AG08395 (cell line): ENCODE measurements at regions not wholly inside any gene's neighbourhood (a gene's known extent, or its start where the extent isn't known, plus 50 kb on each side); places are given as distances from the start of the nearest gene placed in this dataset.
A peak's percentile ranks its signal among the peaks of the same experiment; 100 is the strongest.

ENCODE experiments used
- DNase-seq: peaks from one replicate; pipeline ENCODE4 v3.0.0; 2012; ENCODE audit warnings: mixed read lengths, low spot score

DNA sequence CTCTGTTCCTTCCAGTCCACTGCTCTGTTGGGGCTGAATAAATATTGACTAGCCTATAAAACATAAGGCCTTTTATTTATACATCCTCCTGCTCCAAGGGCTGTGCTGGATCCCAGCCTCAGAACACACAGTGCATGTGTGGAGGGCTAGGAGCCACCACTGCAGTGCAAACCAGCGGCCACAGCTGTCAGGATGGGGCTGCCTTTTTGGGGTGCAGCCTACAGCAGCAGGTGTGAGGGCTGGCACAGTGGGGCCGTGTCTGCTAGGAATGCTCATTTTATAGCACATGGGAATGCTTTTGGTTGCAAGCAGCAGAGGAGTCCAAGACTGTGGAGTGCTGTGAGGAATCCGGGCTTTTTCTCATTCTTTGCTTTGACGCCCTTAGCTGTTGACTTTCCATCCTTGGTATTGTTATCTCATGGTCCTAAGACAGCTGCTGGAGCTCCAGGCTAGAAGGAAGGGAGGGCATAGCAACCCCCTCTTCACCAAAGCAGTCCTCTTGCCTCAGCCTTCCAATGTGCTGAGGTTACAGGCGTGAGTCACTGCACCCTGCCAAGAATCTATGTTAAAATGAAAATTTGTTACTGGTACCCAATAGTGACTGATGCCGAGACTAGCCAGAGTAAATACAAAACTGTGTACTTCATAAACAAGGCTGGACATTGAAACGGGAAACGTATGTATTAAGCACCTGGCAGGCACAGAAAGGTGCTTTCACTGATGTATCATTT lies 334.3 kb upstream of the GATB start:
- DNase-seq, result peak; percentile 58

DNA sequence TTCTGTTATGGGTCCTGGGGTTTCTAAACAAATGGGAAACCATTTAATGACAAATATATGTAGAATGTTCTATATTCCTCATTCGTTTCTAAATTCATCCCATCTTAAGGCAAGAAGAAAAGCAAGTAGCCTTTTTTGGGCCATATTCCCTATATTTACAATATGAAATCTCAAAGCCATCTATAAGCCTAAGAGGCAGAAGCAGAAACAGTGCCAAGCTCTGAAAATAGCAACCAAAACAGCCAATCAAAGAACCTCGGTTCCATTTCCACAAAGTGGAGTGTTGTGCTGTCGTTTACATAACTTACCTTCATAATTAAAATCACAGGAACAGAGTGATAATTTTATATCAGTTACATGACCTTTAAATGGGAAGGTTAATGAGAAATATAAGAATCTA lies 330.6 kb upstream of the GATB start:
- DNase-seq, result no peak

DNA sequence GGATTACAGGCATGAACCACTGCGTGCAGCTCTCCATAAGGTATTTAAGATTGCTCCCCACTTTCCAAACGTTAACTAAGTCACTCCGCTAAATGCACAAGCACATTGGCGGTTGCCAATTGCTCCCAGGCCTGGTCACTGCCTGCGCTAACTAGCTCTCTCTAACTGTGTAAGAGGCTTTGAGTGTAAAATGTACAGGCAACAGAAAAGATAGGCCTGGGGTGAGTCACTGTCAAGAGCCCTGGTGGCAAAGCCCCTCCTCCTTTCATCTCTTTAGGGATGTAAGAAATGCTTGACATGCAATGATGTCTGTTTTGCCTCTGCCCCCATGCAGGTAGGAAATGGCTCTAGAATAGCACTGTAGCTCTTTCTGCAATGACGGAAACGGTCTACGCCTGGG lies 329.7 kb upstream of the GATB start:
- DNase-seq, result peak; percentile 68

DNA sequence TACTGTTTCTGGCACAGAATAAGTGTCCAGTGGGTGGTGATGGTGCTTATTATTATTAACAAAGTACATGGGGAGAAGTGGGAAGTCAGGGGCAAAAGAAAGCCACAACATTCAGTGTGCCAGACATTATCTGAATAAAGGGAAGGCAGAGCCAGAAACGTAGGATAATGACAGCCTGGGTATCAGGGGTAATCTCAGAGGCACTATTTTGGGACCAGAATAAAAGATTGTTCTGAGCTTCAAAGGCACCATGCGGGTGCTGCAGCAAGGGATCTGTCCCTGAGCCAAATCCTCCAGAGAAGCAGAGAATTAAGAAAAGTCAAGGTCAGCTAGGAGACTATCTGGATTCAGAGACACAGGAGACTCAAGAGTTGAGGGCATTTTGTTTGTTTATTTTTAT lies 328.8 kb upstream of the GATB start:
- DNase-seq, result no peak

DNA sequence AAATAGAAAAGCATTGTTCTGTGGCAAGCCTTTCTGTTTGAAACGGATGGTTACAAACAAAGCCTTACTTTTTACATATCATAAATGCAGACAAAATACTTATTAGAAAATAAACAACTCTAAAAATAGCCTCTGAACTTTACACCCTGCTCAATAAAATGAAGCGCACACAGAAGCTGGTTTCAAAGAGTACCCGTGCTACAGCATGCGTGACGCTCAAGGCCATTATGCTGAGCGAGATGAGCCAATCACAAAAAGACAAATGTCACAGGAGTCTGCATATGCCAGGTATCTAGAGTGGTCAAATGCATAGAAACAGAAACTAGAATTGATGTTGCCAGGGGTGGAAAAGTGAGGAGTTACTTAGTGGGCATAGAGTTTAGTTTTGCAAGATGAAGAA lies 326.5 kb upstream of the GATB start:
- no peak for DNase-seq

DNA sequence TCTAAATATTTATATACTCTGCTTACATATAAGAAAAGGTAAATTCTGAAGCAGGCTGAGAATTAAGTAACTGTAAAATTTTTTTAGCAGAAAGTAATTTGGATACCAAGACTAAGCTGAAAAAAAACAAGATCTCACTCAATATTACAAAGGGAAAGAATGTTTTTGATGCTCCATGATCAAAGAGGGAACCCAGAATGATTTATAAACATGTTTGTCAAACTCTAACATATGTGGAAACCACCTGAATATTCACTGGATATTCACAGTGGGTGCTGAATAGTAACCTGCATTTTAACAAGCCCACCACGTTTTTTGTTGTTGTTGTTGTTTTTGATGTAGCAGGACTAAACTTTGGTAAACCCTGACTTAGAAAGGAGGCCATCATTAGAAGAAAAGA lies 324.9 kb upstream of the GATB start:
- DNase-seq, result no peak

DNA sequence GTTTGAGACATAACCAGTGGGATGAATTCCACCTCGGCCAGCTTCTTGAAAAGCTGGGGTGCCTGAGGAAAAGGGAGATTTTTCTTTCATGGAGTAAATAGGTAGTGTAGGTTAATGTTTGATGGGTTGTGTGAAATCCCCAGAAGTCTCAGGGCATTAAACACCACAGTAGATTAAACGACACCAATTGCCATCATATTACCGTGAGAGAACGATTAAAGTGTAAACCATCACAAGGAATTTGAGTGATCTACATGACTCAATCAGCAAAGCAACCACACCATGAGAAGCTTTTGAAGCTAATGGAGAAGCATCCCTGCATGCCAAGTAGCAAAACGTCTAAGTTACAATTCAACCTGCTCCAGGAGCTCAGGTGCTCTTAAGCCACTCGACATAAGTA lies 322.5 kb upstream of the GATB start:
- no peak for DNase-seq

DNA sequence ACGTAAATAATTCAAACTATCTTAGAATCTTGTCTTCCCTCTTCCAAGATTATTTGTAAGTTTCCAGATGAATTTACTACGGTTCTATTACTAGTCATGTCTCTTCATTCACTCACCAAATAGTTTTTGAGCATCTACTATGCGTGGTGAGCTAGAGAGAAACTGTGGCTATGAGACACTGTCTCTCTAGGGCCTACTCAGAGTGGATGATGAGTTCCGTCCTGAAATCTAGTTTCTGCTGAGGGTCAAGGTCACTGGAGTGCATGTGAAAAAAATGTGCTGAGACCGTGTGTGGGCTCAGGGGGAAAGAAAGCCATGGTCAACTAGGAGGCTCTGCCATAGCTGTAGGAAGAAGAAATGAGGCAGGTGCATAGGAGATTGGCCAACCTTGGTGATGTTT lies 320.2 kb upstream of the GATB start:
- DNase-seq, result no peak

DNA sequence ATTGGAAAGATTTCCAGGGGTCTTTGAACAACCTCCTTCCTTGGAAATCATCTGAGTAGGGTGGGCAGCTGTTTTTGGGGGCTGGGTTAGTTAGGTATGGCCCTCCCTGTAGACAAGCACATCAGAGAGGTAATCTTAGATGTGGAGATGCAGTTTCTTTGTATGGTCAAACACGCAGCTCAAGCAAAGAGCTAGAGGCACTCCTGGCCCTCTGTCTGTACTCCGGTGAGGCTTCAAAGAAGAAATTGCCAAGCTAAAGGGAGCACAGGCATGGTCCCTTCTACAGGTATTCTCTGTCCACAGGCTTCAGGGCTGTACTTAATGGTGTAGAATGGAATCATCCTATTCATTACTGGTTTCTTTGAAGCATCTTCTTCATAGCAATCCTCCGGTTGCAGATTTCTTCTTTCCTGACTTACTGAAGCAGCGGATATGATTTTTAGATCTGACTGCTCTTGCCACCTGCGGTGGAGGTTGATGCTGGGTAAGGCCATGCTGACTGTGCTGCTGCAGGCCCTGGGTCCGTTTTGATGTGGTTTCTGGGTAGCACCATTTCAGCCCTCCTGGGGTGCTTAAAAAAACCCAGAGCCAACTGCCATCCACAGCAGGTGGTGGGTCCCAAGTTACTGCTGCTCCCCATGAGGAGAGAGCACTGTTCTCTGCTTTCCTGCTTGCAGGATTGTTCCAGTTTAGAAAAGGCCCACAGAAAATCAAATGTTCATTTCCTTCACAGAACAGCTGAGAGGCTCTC lies 318.9 kb upstream of the GATB start:
- DNase-seq, result no peak

DNA sequence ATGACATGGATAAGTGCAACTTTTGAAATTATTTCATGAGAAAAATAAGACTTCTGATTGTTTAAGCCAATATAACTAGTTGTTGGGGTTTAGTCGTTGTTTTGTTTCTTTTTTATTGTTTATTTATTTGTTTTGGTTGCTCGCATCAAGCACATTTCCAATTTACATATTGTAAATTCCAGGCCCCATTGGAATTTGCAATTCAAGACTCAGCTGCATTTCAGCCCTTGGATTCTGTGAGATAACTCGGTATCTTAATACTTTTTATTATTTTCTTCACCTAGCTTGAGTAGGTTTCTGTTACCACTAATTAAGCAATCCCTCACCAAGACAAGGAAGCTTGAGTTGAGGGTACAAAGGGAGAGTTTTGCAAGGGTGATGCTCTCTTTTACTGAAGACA lies 318.3 kb upstream of the GATB start:
- DNase-seq, result no peak

DNA sequence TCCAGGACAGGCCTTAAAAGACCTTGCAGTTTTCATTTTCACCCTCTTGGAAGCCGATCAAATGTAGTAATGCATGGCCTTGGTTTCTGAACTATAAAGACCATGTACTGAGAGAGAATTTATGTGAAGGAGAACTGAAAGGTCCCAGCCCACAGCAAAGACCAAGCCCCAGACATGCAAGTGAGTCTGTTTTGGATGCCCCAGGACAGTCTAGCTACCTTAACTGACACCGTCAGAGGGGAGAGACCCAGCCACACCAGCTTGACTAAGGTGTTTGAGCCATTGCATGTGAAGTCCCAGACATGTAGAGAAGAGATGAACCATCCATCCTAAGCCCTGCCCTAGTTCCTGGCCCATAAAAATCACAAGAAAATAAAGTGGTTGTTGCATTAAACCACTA lies 316.8 kb upstream of the GATB start:
- DNase-seq, result no peak

DNA sequence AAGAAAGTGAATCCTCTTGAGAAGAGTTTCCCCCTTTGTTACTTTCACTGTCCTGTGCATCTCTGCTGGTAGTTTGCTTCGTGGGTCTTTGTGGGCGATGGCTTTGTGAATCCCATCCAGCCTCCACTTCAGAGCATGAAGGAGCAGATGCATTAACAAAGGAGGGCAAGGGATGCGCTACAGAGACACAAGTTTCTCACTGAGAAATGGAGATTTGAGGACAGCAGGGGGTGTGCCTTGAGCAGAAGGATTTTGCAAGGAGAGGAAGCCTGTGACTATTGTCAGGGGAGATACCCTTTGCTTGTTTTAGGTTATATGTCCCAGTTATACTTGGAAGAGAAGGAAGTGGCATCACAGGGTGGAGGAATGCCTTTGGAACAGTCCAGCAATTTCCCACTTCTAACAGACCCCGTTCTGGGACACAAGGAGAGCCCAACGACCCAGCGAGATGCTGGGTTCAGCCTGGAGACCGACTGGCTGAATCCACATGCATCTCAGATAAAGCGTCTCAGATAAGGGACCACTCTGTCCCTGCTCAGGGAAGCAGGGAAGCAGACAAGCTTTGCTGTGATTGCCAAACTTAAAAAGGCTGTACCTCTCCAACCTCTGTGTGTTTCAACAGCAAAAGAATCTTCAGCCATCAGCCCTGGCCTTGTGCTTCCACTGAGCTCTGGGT lies 314.6 kb upstream of the GATB start:
- DNase-seq, result no peak

DNA sequence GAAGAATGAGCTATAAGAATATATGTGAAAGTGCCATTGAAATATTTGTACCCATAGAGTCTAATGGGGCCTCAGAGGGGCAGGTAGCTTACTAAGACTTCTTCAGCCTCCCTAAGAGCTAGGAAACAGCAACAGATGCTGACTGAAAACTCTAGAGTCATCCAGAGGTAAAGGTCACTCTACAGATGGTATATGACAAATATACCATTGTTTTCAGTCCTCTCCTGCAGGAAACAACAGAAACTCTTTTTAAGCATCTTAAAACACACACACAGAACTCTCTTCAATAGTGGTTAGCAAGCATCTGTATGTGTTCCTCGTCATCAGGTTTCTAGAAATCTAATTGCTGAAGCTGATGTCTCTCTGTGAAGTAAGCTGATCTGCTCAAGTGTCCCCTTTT lies 313.8 kb upstream of the GATB start:
- DNase-seq, result no peak

DNA sequence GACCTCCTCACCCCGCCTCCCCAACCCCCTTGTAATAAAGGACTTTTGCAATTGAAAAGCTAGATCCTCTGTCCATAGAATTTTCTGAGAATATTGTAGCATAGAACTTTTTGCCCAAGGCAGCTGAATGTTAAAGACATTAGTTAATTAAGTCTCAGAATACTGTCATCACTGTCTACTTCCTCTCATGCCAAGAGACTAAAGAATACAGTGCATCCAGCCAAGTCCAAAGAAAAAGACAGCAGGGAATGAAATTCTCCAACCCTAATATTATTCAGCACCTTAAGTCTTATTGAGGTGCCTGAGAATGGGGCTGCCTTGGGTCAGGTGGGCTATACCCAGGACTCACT lies 313.3 kb upstream of the GATB start:
- DNase-seq, result no peak

DNA sequence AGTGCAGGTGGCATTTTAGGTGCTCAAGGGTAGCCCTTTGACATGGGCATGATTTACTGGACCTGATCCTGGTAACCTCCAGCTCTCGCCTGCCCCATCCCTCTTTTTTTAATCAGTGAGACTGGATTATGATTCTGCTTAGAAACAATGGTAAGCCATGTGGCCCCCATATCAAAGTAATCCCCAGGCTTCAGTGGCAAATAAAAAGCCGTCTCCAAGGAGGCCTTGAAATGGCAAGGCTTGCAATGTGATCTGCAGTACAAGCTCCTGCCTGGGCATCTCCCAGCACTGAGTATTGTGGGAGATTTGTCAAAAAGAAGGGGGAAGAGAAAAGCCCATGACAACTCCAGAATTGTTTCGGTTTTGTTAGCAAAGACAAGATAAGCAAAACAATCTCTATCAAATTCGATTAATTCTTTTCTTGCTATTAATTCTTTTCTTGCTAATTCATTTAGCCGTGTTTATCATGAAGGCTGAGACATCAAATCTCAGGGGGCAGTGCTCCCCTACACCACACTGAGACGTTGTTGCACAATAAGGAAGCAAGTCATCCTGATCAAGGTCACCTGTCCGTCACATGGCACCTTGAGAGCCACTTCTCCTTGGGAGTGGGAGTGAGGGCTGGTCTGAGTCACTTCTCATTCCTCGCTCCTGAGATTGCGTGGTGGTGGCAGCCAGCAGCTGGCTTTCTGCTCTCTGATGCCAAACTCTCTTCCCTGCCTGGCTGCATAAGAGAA lies 312.7 kb upstream of the GATB start:
- no peak for DNase-seq

DNA sequence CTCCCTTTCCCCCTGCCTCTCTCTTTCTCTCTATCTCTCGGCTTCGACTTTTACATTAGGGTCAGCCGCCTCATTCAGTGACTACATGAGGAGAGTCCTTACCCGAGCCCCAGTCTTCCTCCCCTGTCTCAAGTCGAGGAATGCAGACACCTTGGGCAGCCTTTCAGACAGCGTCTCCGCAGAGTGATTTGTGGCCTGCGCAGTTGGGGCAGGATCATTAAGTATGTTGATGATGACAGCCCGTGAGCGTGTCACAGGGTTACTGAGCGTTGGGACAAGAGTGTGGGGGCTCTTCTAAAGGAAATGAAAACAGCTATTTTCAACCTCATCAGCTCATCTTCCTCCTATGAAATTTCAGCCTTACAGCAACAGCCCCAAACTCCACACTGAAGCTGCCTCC lies 312.1 kb upstream of the GATB start:
- DNase-seq, result no peak

DNA sequence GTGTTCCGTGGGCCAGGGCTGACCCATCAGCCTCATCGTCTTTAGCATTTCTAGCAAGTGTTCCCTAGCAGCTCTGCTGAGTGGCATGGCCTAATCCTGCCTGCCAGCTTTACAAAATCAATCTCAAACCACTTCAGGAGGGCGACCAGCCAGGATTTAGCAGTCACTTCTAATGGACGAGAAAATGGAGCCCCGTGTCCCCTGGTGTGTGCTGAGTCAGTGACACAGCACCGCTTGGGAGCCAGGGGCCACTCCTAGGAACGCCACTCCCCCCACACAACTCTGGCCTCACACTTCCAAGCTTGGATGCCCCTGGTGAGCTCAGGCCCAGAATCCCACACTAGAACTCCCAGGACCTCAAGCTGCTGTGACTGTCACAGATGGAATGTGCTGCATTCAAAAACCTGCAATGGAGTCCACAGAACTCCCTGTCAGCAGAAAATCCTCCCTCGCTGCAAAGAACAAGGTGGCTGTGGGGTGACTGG lies 311.2 kb upstream of the GATB start:
- DNase-seq, result peak; percentile 44

DNA sequence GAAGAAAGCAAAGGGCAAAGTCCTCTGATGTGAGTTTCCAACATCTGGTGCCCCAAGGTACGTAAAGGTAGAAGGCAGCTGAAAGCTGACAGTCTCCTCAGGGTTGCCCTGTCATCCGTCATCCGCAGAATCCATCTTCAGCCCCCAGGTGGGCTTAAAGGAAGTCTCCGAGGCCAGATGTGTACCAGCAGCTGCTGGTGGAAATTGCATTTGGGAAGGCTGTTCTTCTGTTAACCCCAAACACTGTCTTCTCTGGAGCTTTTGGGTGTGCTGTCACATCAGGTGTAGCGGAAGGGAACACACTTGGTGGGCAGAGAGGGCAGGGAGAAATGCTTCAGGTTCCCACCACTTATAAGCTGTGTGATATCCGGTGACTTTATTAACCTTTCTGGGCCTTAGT lies 310.0 kb upstream of the GATB start:
- DNase-seq, result no peak

DNA sequence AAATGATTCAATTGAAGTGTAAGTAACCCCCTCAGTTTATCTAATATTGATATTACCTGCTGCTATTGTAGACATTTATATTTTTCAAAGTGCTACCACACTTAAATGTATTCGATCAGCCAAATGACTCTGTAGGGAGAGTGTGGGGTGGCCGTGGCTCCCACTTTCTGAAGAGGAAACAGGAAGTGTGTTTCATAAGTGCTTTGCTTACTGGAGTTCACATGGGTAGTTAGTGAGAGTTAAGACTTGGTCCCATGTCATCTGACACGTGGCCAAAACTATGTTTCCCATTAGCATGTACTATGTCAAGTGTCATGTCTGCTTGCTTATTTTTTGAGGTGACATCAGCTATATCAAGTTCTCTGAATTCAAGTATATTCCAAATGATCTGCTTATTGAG lies 308.1 kb upstream of the GATB start:
- DNase-seq, result no peak

DNA sequence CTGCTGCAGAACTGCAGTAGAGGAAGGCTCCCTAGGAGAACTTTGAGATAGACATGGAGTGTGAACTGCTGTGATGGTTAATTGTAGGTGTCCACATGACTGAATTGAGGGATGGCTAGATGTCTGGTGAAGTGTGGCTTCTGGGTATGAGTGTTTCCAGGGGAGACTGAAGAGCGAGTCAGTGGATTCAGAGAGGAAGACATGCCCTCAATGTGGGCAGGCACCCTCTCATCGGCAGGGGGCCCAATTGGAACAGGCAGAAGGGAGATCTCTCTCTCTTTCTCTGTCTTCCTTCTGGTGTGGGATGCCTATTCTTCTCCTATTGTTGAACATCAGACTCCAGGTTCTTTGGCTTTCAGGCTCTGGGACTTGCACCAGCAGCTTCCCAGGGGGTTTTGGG lies 304.7 kb upstream of the GATB start:
- DNase-seq, result no peak

DNA sequence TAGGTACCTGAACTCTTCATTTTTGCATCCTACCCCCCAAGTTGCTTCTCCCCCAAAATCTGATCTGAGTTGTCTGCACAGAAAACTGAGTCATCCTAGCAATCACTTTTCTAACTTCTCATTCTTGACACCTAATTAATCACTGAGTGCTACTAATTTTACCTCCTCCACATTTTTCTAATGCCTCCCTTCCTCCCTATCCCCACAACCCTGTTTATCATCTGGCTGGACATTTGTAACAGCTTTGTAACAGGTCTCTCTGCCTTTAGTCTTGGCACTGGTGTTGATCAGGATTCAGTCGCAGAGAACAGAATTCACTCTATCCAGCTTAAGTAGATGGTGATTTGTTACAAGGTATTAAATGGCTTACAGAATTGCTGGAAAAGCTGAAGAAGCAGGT lies 303.9 kb upstream of the GATB start:
- no peak for DNase-seq

DNA sequence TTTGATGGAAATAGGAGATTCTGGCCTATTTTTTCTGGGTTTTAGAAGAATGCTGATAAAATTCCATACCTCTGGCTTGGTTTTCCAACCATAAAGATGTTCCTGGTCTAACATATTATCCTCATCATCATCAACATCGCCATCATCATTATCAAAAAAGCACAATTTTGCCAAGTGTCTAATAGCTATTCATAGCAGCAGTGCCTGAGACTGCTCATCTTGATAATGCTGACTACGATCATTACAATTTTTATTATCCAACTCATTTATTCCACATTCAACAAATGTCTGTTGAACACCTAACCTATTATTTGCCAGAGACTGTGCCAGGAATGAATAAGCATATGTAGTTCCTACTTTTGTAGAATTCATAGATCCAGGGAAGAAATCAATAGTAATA lies 303.5 kb upstream of the GATB start:
- no peak for DNase-seq
